B cell (primary cell): ENCODE measurements at regions not wholly inside any gene's neighbourhood (a gene's known extent, or its start where the extent isn't known, plus 50 kb on each side); places are given as distances from the start of the nearest gene placed in this dataset.

ENCODE experiments used
- ATAC-seq: fragments of 200-7000 bp; cut with Tn5 transposase; one replicate; pipeline ENCODE4 v1.10.0; 2021; ENCODE audit warnings: low read depth, mild to moderate bottlenecking, moderate number of reproducible peaks, moderate library complexity
- CTCF ChIA-PET: fragments of 350-600 bp; sonication (Branson Sonifier 250); formaldehyde crosslinking; loops from one replicate; lab custom pipeline; 2021; ENCODE audit warnings: antibody characterized with exemption, inconsistent platforms; lab: Charles Lee
- POLR2A ChIA-PET: fragments of 350-600 bp; sonication (Branson Sonifier 250); formaldehyde crosslinking; loops from one replicate; lab custom pipeline; 2021; ENCODE audit warnings: antibody characterized with exemption; lab: Charles Lee
- DNase-seq: peaks from one replicate; pipeline ENCODE4 v3.0.0; 2013
- H2AFZ ChIP-seq: 2 replicates; pipeline ENCODE4 v1.6.1; 2012; ENCODE audit warnings: mild to moderate bottlenecking, low read depth, low read length; ENCODE audit not compliant: insufficient read depth, poor library complexity, severe bottlenecking
- H3K27ac ChIP-seq, 2 donors: 1 replicate in 1 of 2; 2 replicates in 1 of 2; pipeline ENCODE4 v1.5.1; 2012 to 2013; ENCODE audit warnings: low read length in 2 of 2, mild to moderate bottlenecking in 2 of 2, moderate library complexity in 1 of 2
- H3K27me3 ChIP-seq, 4 experiments: fragments of 200-600 bp in 1 of 4; sonication (generic) in 1 of 4; replicated peaks in 1 of 4; 1 replicate in 2 of 4; 2 replicates in 2 of 4; pipeline versions ENCODE4 v1.6.1 to v1.7.0; 2013 to 2016; ENCODE audit warnings: low read length in 3 of 4, mild to moderate bottlenecking in 2 of 4, mixed read lengths in 1 of 4, moderate library complexity in 1 of 4; ENCODE audit not compliant: insufficient read depth in 4 of 4, control insufficient read depth in 3 of 4; ENCODE audit errors: control extremely low read depth in 1 of 4
- H3K36me3 ChIP-seq, 2 experiments: replicated peaks in 1 of 2; 1 replicate in 1 of 2; 2 replicates in 1 of 2; pipeline versions ENCODE4 v1.6.1 to v1.7.1; 2013; ENCODE audit warnings: low read length in 1 of 2; ENCODE audit not compliant: insufficient read depth in 2 of 2, control insufficient read depth in 1 of 2; ENCODE audit errors: control extremely low read depth in 1 of 2, extremely low read depth in 1 of 2
- H3K4me1 ChIP-seq, 2 donors: fragments of 200-600 bp in 1 of 2; sonication (generic) in 1 of 2; 1 replicate in 1 of 2; 2 replicates in 1 of 2; pipeline versions ENCODE4 v1.5.1 to v1.6.1; 2013 to 2017; ENCODE audit warnings: low read length in 2 of 2; ENCODE audit not compliant: control insufficient read depth in 2 of 2, insufficient read depth in 2 of 2
- H3K4me2 ChIP-seq: replicated peaks from 2 replicates; pipeline ENCODE3; 2012; ENCODE audit warnings: mild to moderate bottlenecking, low read depth, low read length; ENCODE audit not compliant: poor library complexity, severe bottlenecking
- H3K4me3 ChIP-seq, 5 experiments: fragments of 200-600 bp in 1 of 5; sonication (generic) in 1 of 5; 1 replicate in 3 of 5; 2 replicates in 2 of 5; pipeline versions ENCODE4 v1.5.1 to v1.7.0; 2011 to 2016; ENCODE audit warnings: low read length in 4 of 5, mild to moderate bottlenecking in 4 of 5, low read depth in 2 of 5, control low read depth in 1 of 5, moderate library complexity in 1 of 5; ENCODE audit not compliant: insufficient read depth in 1 of 5; ENCODE audit errors: control extremely low read depth in 1 of 5, extremely low read depth in 1 of 5
- H3K79me2 ChIP-seq: fragments of 200-600 bp; sonication (generic); one replicate; pipeline ENCODE4 v1.6.0; 2016; ENCODE audit warnings: low read length; ENCODE audit not compliant: control insufficient read depth, insufficient read depth
- H3K9ac ChIP-seq: fragments of 200-600 bp; sonication (generic); 2 replicates; pipeline ENCODE4 v1.6.1; 2017; ENCODE audit warnings: mild to moderate bottlenecking, low read length, moderate library complexity
- H3K9me3 ChIP-seq, 3 donors: one replicate each; pipeline versions ENCODE4 v1.6.1 to v1.7.1; 2013; ENCODE audit warnings: low read length in 2 of 3; ENCODE audit not compliant: control insufficient read depth in 2 of 3, insufficient read depth in 1 of 3; ENCODE audit errors: control extremely low read depth in 1 of 3
- H4K20me1 ChIP-seq: 2 replicates; pipeline ENCODE4 v1.6.0; 2012; ENCODE audit warnings: mild to moderate bottlenecking, low read length; ENCODE audit not compliant: insufficient read depth, control insufficient read depth, poor library complexity, severe bottlenecking
- H3K27ac Mint-ChIP-seq: one replicate; pipeline ENCODE4 v1.8.0; 2021; ENCODE audit warnings: mixed read lengths
- H3K27me3 Mint-ChIP-seq: one replicate; pipeline ENCODE4 v1.8.0; 2021; ENCODE audit warnings: mixed read lengths
- H3K4me1 Mint-ChIP-seq: one replicate; pipeline ENCODE4 v1.8.0; 2021; ENCODE audit warnings: mixed read lengths
- H3K4me3 Mint-ChIP-seq: one replicate; pipeline ENCODE4 v1.8.0; 2021; ENCODE audit warnings: mixed read lengths
- H3K9me3 Mint-ChIP-seq: one replicate; pipeline ENCODE4 v1.8.0; 2022; ENCODE audit warnings: mixed read lengths; ENCODE audit not compliant: insufficient read depth
- EZH2 ChIP-seq: IDR thresholded peaks from 2 replicates; pipeline ENCODE4 v1.6.1; 2012; ENCODE audit warnings: borderline replicate concordance, low read depth, mild to moderate bottlenecking, moderate library complexity, low read length; ENCODE audit not compliant: insufficient read depth, poor library complexity, severe bottlenecking
- WGBS: methylation state at CpG from one replicate; pipeline ENCODE4 v1.1.5; 2013; ENCODE audit warnings: missing lambda C conversion rate; ENCODE audit not compliant: insufficient coverage; 5-methylcytosine and 5-hydroxymethylcytosine counted together
- intact Hi-C: fragments of 100-400 bp; cut with micrococcal nuclease; formaldehyde crosslinking; loops from one replicate; pipeline ENCODE4 v1.10.0; 2022
- TF ChIP-seq, protein P1 (sequence below): fragments of 200-600 bp; IDR thresholded peaks from one replicate; pipeline ENCODE4 v1.8.0; 2022; ENCODE audit warnings: antibody characterized with exemption, mild to moderate bottlenecking

DNA sequence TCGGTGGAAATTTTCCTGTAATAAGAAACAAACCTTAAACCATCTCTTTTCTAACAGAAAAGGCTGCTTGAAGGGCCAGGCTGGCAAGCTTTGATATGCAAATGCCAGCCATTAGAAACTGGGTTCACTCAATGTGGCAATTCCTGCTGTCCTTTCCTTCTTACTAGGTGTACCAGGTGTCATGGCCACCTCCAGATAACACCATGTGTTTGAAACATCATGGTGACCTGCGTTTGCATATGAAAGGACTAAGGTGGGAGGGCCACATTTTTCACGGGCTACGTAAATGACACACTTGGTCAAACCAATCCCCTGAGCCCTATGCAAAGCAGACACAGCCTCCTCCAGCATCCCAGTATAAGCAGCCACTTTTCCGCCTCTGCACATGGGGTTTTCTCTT, 789.1 kb upstream of the SLITRK5 start:
- Histone ChIP-seq H2AFZ (no peak overlapping the region), H3K4me2 (no peak overlapping the region), H3K27me3 (no peaks in the 10 kb centered on the region), H3K27ac (no peak overlapping the region), H3K9me3 (peaks cover 0 to 3% (median 2%) of the 10 kb centered on the region in 3 donors), H3K4me3 (no peak overlapping the region), H3K4me1 (no peaks in the 10 kb centered on the region), H4K20me1 (no peaks in the 10 kb centered on the region), H3K9ac (no peak overlapping the region), H3K79me2 (no peaks in the 10 kb centered on the region), H3K36me3 (no peaks in the 10 kb centered on the region)
- ChIA-PET POLR2A (no interaction called here), CTCF (no interaction called here)
- no peaks in the 10 kb centered on the region for H3K4me1 Mint-ChIP-seq
- H3K4me3 Mint-ChIP-seq = no peak overlapping the region
- ATAC-seq (no peak), DNase-seq (no peak)
- no peaks in the 10 kb centered on the region for H3K9me3 Mint-ChIP-seq
- H3K27ac Mint-ChIP-seq = no peak overlapping the region
- H3K27me3 Mint-ChIP-seq = no peaks in the 10 kb centered on the region
- TF ChIP-seq, protein P1, sequence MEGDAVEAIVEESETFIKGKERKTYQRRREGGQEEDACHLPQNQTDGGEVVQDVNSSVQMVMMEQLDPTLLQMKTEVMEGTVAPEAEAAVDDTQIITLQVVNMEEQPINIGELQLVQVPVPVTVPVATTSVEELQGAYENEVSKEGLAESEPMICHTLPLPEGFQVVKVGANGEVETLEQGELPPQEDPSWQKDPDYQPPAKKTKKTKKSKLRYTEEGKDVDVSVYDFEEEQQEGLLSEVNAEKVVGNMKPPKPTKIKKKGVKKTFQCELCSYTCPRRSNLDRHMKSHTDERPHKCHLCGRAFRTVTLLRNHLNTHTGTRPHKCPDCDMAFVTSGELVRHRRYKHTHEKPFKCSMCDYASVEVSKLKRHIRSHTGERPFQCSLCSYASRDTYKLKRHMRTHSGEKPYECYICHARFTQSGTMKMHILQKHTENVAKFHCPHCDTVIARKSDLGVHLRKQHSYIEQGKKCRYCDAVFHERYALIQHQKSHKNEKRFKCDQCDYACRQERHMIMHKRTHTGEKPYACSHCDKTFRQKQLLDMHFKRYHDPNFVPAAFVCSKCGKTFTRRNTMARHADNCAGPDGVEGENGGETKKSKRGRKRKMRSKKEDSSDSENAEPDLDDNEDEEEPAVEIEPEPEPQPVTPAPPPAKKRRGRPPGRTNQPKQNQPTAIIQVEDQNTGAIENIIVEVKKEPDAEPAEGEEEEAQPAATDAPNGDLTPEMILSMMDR = no peak
- TF ChIP-seq EZH2 = no peak
- WGBS = 56% methylated on average over 2 of the region's 5 CpGs
- intact Hi-C loops = no loop called here

DNA sequence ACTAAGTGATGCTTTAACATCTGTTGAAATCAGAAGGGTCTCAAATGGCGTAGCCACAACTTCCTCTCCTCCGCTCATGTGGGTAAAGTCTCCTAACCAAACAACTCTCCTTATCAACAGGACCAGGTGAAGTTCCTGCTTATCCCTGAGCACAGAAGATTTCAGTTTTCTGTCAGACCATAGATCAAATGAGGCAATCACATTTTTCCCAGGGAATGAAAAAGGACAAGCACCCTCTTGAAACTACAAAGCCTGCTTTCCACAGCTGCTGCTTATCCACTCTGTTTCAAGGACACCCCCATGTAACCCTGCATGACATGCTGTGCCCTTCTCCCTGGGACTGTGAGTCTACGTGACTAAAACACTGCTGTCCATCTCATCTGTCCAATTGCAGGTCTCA, 788.3 kb upstream of the SLITRK5 start:
- TF ChIP-seq, protein P1 = no peak
- no peak for TF ChIP-seq EZH2
- peaks cover 0 to 3% (median 2%) of the 10 kb centered on the region in 3 donors for H3K9me3 ChIP-seq
- H3K4me1 ChIP-seq = no peaks in the 10 kb centered on the region
- 0% methylated on average over 2 of the region's 3 CpGs for WGBS
- H3K4me3 Mint-ChIP-seq = no peak overlapping the region
- ATAC-seq (no peak), DNase-seq (no peak)
- H3K4me1 Mint-ChIP-seq = no peaks in the 10 kb centered on the region
- intact Hi-C loops = no loop called here
- H3K36me3 ChIP-seq = no peaks in the 10 kb centered on the region
- POLR2A ChIA-PET = no interaction called here
- H3K9ac ChIP-seq = no peak overlapping the region
- CTCF ChIA-PET = no interaction called here
- no peak overlapping the region for H3K4me3 ChIP-seq
- H3K27ac ChIP-seq = no peak overlapping the region
- no peak overlapping the region for H3K4me2 ChIP-seq
- peak overlapping the region; percentile 5 for H2AFZ ChIP-seq
- no peaks in the 10 kb centered on the region for H3K79me2 ChIP-seq
- H3K27me3 ChIP-seq = no peaks in the 10 kb centered on the region
- H3K27ac Mint-ChIP-seq = no peak overlapping the region
- no peaks in the 10 kb centered on the region for H3K9me3 Mint-ChIP-seq
- no peaks in the 10 kb centered on the region for H4K20me1 ChIP-seq
- H3K27me3 Mint-ChIP-seq = no peaks in the 10 kb centered on the region
